GM21737 (cell line): ENCODE measurements at regions not wholly inside any gene's neighbourhood (a gene's known extent, or its start where the extent isn't known, plus 50 kb on each side); places are given as distances from the start of the nearest gene placed in this dataset.

ENCODE experiments used
- ATAC-seq: cut with Tn5 transposase; IDR thresholded peaks from one replicate; pipeline ENCODE4 v1.9.1; 2021; ENCODE audit warnings: mild to moderate bottlenecking, moderate library complexity; ENCODE audit not compliant: unreplicated experiment

GRCh38 chr1:82565146-82565545, 764.4 kb downstream of the ADGRL2 start:
- ATAC-seq: no peak

- ATAC-seq: no peak
Measured at GRCh38 chr1:82564333-82564732, 763.6 kb downstream of the ADGRL2 start.

DNA sequence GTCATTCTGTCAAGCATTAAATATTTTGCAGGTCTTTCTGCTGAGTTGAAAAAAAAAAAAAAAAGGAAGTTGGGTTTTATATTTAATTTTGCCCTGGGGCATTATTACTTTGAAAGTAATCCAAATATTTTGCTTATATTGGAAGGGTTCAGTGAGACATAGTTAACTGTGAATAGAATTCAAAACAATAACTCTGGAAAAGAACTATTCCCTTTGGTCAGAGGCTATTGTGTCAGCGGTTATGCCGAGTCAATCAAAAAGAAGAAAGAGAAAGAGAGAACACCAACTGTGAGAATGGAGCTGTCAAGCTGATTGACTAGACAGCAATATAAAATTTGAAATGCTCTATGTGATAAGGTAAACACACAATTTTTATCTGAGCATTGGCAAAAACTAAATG, 761.7 kb downstream of the ADGRL2 start:
- ATAC-seq: no peak

DNA sequence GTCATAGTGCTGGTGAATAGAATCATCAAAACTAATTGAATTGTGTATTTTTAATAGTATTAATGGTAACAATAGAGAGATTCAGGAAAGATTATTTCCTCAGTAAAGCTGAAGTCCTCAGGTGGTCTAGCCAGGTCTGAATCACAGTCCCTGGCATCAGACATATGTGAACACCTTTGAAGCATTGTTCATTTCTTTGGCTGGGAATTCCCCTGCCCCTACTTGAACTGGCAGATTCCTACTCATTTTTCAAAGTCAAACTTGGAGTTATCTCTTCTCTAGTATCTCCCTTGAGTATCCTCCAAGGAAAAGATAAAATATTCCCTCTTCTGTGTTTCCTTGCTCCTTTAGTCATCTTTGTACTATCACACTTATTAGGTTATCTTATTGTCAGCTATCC, 759.8 kb downstream of the ADGRL2 start:
- no peak for ATAC-seq

DNA sequence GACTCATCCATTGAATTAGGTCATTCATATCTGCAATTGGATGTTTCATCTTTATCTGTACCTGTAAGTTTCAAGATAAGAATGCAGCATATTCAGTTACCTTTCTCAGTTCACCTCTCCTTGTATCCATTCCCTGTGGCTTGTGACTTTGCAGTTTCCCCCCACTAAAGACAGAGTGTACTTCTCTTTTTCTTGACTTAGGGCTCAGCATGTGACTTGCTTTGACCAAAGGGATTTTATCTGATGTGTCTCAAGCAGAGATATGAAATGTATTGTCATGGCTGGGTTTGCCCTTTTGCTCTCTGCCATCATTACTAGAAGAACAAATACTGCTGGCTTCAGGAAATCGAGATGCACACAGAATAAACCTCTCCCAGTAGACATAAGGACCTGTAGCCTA, 754.8 kb downstream of the ADGRL2 start:
- no peak for ATAC-seq

DNA sequence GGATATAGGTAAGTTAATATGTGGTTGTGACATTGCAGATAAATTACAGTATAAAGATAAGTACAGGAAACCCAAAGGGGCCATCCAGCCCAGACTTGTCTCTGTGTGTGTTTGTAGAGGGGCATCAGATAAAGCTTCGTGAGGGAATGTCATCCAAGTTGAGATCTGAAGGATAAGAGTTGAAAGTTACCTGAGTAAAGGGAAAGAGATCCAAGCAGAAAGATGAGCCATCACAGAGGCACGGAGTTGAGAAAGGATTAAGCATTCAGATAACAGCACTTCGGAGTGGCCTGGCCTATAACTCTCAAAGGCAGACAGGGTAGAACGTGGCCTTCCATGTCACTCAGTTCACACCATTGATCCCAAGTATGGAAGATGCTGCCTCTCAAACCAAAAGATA, 749.1 kb downstream of the ADGRL2 start:
- ATAC-seq: no peak

GRCh38 chr1:82542766-82543165, 742.0 kb downstream of the ADGRL2 start:
- ATAC-seq: no peak

DNA sequence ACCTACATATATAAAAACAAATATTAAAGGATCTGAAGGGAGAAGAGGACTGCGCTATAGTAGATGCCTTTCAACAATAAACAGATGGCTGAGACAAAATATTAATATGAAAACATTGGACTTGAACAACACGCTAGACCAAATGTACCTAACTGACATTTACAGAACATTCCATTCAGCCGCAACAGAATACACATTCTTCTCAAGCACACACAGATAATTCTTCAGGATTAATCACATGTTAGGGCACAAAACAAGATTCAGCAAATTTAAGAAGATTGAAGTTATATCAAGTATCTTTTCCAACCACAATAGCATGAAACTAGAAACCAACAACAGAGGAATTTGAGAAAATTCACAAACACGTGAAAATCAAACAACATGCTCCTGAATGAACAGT, 741.4 kb downstream of the ADGRL2 start:
- no peak for ATAC-seq

DNA sequence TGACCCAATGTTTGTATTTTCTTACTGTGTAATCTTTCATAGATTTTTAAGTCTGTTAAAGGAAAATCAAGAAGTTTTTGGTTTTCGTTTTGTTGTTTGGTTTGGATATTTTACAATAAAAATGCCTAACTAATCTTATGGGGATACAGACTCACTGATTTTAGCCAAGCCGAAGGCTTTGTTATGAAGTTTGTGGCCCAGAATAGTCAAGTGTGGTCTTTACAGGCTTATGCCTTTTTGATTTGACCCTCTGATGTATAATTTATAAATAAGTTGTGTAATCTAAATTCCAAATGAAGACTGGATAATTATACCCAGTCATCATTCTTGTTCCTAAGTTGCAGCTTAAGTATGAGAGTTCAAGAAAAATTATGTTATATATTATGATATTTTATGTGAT, 739.3 kb downstream of the ADGRL2 start:
- ATAC-seq: no peak

DNA sequence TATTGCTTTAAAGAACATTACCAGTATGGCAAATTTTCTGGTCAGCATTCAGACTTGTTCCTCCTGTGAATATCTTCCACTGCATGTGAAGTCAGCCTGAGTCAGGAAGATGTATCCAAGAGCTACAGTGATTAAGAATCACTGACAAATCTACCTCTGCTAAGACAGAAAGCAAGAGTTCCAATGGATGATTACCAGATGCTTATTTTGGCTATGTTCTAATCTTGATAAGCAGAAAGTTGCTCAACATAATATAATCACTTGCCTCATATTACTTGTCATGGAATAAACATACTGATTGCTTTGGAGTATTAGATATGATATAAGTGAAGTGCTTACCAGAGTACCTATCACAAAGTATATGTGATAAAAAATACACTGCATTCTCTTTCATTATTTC, 738.1 kb downstream of the ADGRL2 start:
- no peak for ATAC-seq

DNA sequence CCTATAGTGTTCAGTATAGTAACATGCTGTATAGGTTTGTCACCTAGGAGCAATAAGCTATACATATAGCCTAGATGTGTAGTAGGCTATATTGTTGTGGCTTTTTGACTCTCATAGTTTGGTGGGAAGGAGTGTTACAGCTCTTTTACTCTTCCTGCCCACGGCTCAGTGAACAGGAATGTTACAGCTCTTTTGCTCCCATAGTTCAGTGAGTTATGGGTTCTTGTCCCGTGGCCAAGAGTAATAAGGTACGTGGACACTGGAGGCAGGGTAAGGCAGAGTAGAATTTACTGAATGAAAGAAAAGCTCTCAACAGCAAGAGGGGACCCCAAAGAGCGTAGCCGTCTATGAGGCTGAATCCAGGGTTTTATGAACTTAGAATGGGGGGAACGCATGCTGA, 734.3 kb downstream of the ADGRL2 start:
- no peak for ATAC-seq

GRCh38 chr1:82525378-82525777, 724.6 kb downstream of the ADGRL2 start:
- no peak for ATAC-seq

DNA sequence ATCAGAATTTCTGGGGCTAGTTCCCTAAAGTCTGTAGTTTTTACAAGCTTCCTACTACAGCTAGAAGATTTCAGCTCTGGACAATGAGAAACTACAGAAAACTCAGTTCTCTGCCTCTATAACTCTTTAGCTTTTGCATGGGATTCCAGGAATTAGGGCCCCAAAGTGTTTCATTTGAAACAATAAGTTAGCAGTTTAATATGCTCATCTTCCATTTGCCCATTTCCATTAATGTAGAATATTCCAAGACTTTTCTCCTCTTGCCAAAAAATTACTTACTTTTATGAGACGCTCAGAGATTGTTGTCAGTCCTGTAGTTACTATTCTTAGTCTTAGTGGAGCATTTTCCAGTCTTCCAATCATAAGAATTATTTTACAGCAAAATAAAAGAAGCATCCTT, 719.9 kb downstream of the ADGRL2 start:
- no peak for ATAC-seq

DNA sequence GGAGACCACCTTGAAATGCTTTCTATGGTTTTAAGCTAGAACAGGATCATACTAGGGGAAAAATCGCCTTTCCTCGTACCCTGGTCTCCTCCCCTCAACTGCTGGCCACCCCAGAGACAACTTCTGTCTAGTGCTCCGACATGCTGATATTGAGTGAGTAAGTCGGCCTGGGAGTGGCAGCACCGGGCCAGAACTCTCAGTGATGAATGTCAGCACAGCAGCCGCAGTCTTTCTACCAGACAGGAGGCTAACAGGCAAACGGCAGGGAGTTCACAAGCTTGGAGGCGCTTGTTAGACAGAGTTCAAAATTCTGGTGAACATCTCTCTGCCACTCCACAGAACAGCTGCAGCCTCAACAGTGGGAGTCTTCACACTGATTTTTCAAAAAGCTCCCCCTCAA, 716.9 kb downstream of the ADGRL2 start:
- no peak for ATAC-seq

GRCh38 chr1:82515650-82516049, 714.9 kb downstream of the ADGRL2 start:
- ATAC-seq: no peak

DNA sequence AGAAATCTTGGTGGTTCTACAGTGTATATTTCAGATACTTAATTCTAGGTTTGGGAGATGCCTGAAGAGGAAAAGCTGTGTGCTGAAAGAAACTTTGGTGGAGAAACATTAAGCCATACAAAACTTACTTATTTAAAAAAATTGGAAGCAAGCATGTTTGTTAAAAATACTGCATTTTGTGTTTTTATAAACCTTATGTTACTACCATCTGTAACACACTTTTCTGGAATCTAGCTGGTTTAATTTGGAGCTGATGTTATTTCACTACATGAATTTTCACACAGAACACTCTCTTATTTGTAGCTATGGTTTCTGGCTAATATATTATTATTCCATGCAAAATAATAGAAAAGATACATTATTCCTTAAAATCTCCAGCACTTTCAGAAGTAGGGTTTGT, 710.7 kb downstream of the ADGRL2 start:
- ATAC-seq: no peak

DNA sequence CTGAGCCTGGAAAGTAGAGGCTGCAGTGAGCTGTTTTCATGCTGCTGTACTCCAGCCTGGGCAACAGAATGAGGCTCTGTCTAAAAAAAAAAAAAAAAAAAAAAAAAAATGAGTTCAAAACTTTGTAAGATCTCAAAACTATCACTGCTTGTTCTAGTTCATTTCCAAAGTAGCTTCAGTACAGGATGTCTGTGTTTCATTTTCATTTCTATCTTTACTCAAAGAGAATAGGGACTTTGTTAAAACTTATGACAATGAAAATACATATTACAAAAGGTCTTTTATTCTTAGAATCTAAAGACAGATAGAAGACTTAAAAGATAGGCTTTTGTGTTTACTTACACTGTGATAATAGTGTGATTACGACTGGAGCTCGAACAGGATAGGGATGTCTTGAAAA, 709.7 kb downstream of the ADGRL2 start:
- no peak for ATAC-seq

GRCh38 chr1:82507011-82507410, 706.3 kb downstream of the ADGRL2 start:
- ATAC-seq: no peak

DNA sequence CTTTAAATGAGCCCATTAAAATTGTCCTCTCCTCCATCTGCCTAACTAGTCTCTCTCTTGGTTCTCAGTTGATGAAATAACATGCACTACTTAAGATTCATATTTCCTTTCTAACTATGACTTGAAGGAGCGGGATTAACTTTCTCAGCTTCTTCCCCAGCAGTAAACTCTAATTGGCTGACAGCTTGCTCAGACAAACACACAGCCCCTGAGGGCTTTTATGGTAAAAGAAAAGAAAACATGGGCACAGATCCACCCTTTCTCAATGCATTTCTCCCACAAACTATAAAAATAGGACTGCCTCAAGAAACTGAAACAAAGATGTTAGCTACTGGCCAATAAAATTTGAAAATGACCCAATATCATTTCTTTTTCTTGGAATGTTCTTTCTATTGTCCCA, 703.1 kb downstream of the ADGRL2 start:
- no peak for ATAC-seq

GRCh38 chr1:82499022-82499421, 698.3 kb downstream of the ADGRL2 start:
- no peak for ATAC-seq

- no peak for ATAC-seq
Measured at GRCh38 chr1:82494117-82494516, 693.4 kb downstream of the ADGRL2 start.

DNA sequence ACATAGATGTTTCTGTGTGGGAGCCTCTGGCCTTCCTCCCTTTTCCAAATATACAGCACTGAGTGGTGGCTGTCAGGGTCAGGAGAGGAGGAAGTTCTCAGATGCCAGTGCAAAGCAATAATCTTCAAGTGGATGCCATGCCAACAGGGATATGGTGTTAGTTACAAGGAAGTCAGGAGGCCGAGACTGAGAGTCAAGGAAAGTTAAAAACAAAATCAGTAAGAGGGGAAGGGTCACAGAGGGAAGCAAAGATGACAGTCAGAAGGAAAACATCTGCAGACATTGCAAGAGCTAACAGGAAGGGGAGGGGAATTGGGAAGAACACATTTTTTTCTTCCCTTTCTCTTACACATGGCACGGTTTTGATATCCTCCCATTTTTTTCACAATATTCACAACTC, 691.4 kb downstream of the ADGRL2 start:
- no peak for ATAC-seq

DNA sequence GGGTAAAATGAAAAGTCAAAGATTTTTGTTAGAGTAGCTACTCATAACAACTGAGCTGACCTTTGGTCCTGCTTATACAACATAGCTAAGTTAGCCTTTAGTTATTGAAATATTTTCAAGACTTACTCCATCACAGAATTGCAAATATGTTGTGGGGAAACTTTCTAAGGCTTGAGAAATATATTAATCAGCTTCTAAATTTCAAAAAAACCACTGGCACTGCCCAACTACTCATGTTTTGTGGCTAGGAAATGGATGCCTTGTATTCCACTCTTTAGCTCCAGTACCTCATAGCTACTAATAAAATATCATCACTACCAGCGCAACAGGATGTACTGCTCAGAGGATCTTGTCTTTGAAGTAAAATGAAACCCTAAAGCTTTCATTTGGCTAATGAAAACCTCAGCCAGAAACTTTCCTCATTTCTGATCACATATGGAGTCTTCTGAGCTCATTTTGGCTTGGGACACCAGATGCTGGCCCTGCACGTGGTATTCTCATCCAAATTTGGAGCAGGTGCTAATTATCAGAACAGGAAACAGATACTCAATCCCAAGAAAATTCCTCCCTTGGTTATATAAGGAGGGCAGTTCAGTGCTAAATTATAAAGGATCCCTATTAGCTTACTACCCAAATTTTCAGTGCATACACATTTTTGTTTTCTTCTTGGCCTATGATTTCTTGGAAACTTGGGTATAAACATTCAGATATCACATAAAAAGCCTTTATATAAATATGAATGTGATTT, 690.7 kb downstream of the ADGRL2 start:
- ATAC-seq: no peak
